ENCODE measurements at regions not wholly inside any gene's neighbourhood (a gene's known extent, or its start where the extent isn't known, plus 50 kb on each side); places are given as distances from the start of the nearest gene placed in this dataset.

- Histone ChIP-seq H2AFZ (ENCODE audit: low read depth) (no peak overlapping the region), H3K27me3 (ENCODE audit: insufficient read depth) (no peaks in the 10 kb centered on the region; the same call in 1 of the 2 replicates), H3K9me3 (no peaks in the 10 kb centered on the region), H4K20me1 (ENCODE audit: insufficient read depth) (no peaks in the 10 kb centered on the region), H3K4me1 (ENCODE audit: control insufficient read depth in 1 of 2, insufficient read depth in 2 of 2, low read depth in 1 of 2, low read length in 1 of 2) (peaks cover 0 to 22% of the 10 kb centered on the region in 2 experiments; a peak in 1 of 4 replicates), H3F3A (replicated peaks; ENCODE audit: insufficient read depth) (no peaks in the 10 kb centered on the region), H3K9ac (no peak overlapping the region), H3K79me2 (ENCODE audit: insufficient read depth) (no peaks in the 10 kb centered on the region), H3K36me3 (replicated peaks in 1 of 2; ENCODE audit: control insufficient read depth in 1 of 2, insufficient read depth in 2 of 2, low read length in 1 of 2) (no peaks in the 10 kb centered on the region), H3K9me2 (no peaks in the 10 kb centered on the region), H3K27ac (ENCODE audit: low read depth in 2 of 2, low read length in 1 of 2) (no peak overlapping the region), H3K4me3 (ENCODE audit: low read depth in 2 of 2, low read length in 1 of 2) (no peak overlapping the region), H3K4me2 (no peak overlapping the region)
- POLR2A ChIA-PET = no interaction called here
- TF ChIP-seq RFX5 (IDR thresholded peaks at IDR 0.05; ENCODE audit: low read length) = no peak
- no peak for TF ChIP-seq TAF1 (IDR thresholded peaks at IDR 0.05; ENCODE audit: borderline replicate concordance, low read depth, low read length)
- TF ChIP-seq EZH2phosphoT487 (IDR thresholded peaks at IDR 0.05; ENCODE audit: borderline replicate concordance, low read depth) = no peak
- TF ChIP-seq USF2 (IDR thresholded peaks at IDR 0.05; ENCODE audit: borderline replicate concordance, low read depth, low read length) = no peak
- no peak for TF ChIP-seq FOSL2 (IDR thresholded peaks at IDR 0.05; ENCODE audit: borderline replicate concordance, low read depth)
- TF ChIP-seq JUND (IDR thresholded peaks at IDR 0.05) = no peak
- TF ChIP-seq MEF2A (IDR thresholded peaks at IDR 0.05; ENCODE audit: borderline replicate concordance, low read depth) = no peak
- TF ChIP-seq RAD21 (IDR thresholded peaks at IDR 0.05; ENCODE audit: low read length) = no peak
- no peak for TF ChIP-seq NFIC (IDR thresholded peaks at IDR 0.05; ENCODE audit: borderline replicate concordance)
- no peak for TF ChIP-seq NRF1 (IDR thresholded peaks at IDR 0.05; ENCODE audit: low read depth, low read length)
- no peak for TF ChIP-seq SIN3A (IDR thresholded peaks at IDR 0.05; ENCODE audit: borderline replicate concordance, low read depth, low read length)
- TF ChIP-seq POLR2AphosphoS5 (IDR thresholded peaks at IDR 0.05; ENCODE audit: low read depth, low read length) = no peak
- no peak for TF ChIP-seq REST (IDR thresholded peaks at IDR 0.05; ENCODE audit: low read depth, low read length)
- no peak for TF ChIP-seq YY1 (IDR thresholded peaks at IDR 0.05; ENCODE audit: low read depth)
- no peak for TF ChIP-seq CHD2 (IDR thresholded peaks at IDR 0.05; ENCODE audit: low read length, partially characterized antibody)
- no peak for TF ChIP-seq FOXM1 (IDR thresholded peaks at IDR 0.05; ENCODE audit: low read depth)
- TF ChIP-seq GABPA (IDR thresholded peaks at IDR 0.05; ENCODE audit: low read depth) = no peak
- TF ChIP-seq PBX3 (IDR thresholded peaks at IDR 0.05) = no peak
- no peak for TF ChIP-seq USF1 (IDR thresholded peaks at IDR 0.05; ENCODE audit: borderline replicate concordance, low read depth)
- DNase-seq = no peak
- WGBS (ENCODE audit: low lambda C conversion rate) = 50% methylated on average over 19 of the region's 19 CpGs
- CTCF ChIA-PET = interaction anchor here (1.8 to 3.4 kb wide), 2 partner anchors 132 to 300 kb away, joined by 5 to 13 read pairs; partner anchors contain the start of gene DISP3
These were observed 73.1 kb downstream of the UBIAD1 start for GRCh38 chr1:11345971-11346715.
